Amniotic epithelial cell (primary cell): ENCODE measurements at regions not wholly inside any gene's neighbourhood (a gene's known extent, or its start where the extent isn't known, plus 50 kb on each side); places are given as distances from the start of the nearest gene placed in this dataset.
A peak's percentile ranks its signal among the peaks of the same experiment; 100 is the strongest.

ENCODE experiments used
- DNase-seq: peaks from one replicate; pipeline ENCODE4 v3.0.0-alpha.2; 2010; ENCODE audit warnings: low read depth

GRCh38 chr13:34628209-34628682 is 313.8 kb upstream of the NBEA start:
- no peak for DNase-seq

- no peak for DNase-seq
Observed at GRCh38 chr13:34634448-34634847, 307.6 kb upstream of the NBEA start.

- no peak for DNase-seq
Observed at GRCh38 chr13:34637138-34637537, 304.9 kb upstream of the NBEA start.

GRCh38 chr13:34637636-34638035 is 304.4 kb upstream of the NBEA start:
- DNase-seq: no peak

GRCh38 chr13:34638897-34639296 is 303.2 kb upstream of the NBEA start:
- DNase-seq: no peak

GRCh38 chr13:34640179-34640992 is 301.7 kb upstream of the NBEA start:
- DNase-seq: no peak

- DNase-seq: no peak
Observed at GRCh38 chr13:34640993-34641330, 301.1 kb upstream of the NBEA start.

- peak; percentile 63 for DNase-seq
Observed at GRCh38 chr13:34647379-34648150, 294.5 kb upstream of the NBEA start.

GRCh38 chr13:34654203-34654602 is 287.9 kb upstream of the NBEA start:
- peak; percentile 24 for DNase-seq

GRCh38 chr13:34654647-34655046 is 287.4 kb upstream of the NBEA start:
- DNase-seq: peak; percentile 15

- DNase-seq: no peak
Observed at GRCh38 chr13:34655554-34655953, 286.5 kb upstream of the NBEA start.

- peak; percentile 73 for DNase-seq
Observed at GRCh38 chr13:34657716-34658115, 284.4 kb upstream of the NBEA start.

GRCh38 chr13:34667286-34668218 is 274.5 kb upstream of the NBEA start:
- DNase-seq: no peak

- DNase-seq: no peak
Observed at GRCh38 chr13:34671137-34671536, 270.9 kb upstream of the NBEA start.

GRCh38 chr13:34672631-34673030 is 269.4 kb upstream of the NBEA start:
- no peak for DNase-seq

- DNase-seq: peak; percentile 42
Observed at GRCh38 chr13:34675626-34676025, 266.4 kb upstream of the NBEA start.

GRCh38 chr13:34678154-34678553 is 263.9 kb upstream of the NBEA start:
- DNase-seq: peak; percentile 55

GRCh38 chr13:34681405-34681955 is 260.6 kb upstream of the NBEA start:
- no peak for DNase-seq

- no peak for DNase-seq
Observed at GRCh38 chr13:34695063-34695462, 247.0 kb upstream of the NBEA start.

GRCh38 chr13:34696296-34696695 is 245.8 kb upstream of the NBEA start:
- DNase-seq: no peak

GRCh38 chr13:34696741-34697140 is 245.3 kb upstream of the NBEA start:
- no peak for DNase-seq

- peak; percentile 49 for DNase-seq
Observed at GRCh38 chr13:34698945-34699344, 243.1 kb upstream of the NBEA start.
